RWPE1 (cell line): ENCODE measurements at regions not wholly inside any gene's neighbourhood (a gene's known extent, or its start where the extent isn't known, plus 50 kb on each side); places are given as distances from the start of the nearest gene placed in this dataset.

ENCODE experiments used
- CTCF ChIA-PET: fragments of 350-600 bp; sonication (Branson Sonifier 250); formaldehyde crosslinking; extraction: SDS; loops from one replicate; lab custom pipeline; 2021; lab: Yijun Ruan, JAX
- POLR2A ChIA-PET: fragments of 400-600 bp; formaldehyde crosslinking; extraction: SDS; loops from one replicate; lab custom pipeline; 2020; ENCODE audit warnings: antibody characterized with exemption; ENCODE audit not compliant: low non-redundant PET; lab: Yijun Ruan, JAX
- DNase-seq: peaks from one replicate; pipeline ENCODE4 v3.0.0; 2012; ENCODE audit warnings: low spot score
- H3K27ac ChIP-seq: fragments of 450-650 bp; 2 replicates; pipeline ENCODE4 v1.5.1; 2017
- CTCF ChIP-seq: fragments of 450-650 bp; conservative IDR thresholded peaks from 2 replicates; pipeline ENCODE4 v1.5.1; 2017; ENCODE audit warnings: low read depth, mild to moderate bottlenecking

- CTCF ChIA-PET, result no interaction called here
- DNase-seq, result no peak
- H3K27ac ChIP-seq, result no peak overlapping the region
- TF ChIP-seq CTCF, result no peak
- POLR2A ChIA-PET, result no interaction called here
Observed at GRCh38 chr21:37994211-37994610, 78.0 kb upstream of the KCNJ6 start.

GRCh38 chr21:38012672-38013071 lies 96.4 kb upstream of the KCNJ6 start:
- no peak for TF ChIP-seq CTCF
- ChIA-PET CTCF (interaction anchor here (1.2 kb wide), 1 partner anchor 344 kb away, joined by 4 read pairs; no protein-coding TSS in a partner anchor), POLR2A (no interaction called here)
- DNase-seq, result no peak
- no peak overlapping the region for H3K27ac ChIP-seq

- CTCF ChIA-PET, result interaction anchor here (0.6 kb wide), 2 partner anchors 12 to 213 kb away, joined by 3 to 5 read pairs; no protein-coding TSS in a partner anchor
- no peak for DNase-seq
- H3K27ac ChIP-seq, result no peak overlapping the region
- no peak for TF ChIP-seq CTCF
- POLR2A ChIA-PET, result no interaction called here
Observed at GRCh38 chr21:38013741-38014140, 97.5 kb upstream of the KCNJ6 start.

GRCh38 chr21:38014298-38014697 lies 98.0 kb upstream of the KCNJ6 start:
- H3K27ac ChIP-seq, result no peak overlapping the region
- no peak for TF ChIP-seq CTCF
- DNase-seq, result peak; percentile 15
- CTCF ChIA-PET, result interaction anchor here (0.6 kb wide), 1 partner anchor 13 kb away, joined by 3 read pairs; no protein-coding TSS in a partner anchor
- POLR2A ChIA-PET, result no interaction called here

GRCh38 chr21:38027901-38028498 lies 111.7 kb upstream of the KCNJ6 start:
- peak overlapping the region; percentile 73 for H3K27ac ChIP-seq
- no peak for TF ChIP-seq CTCF
- DNase-seq, result peak; percentile 83
- POLR2A ChIA-PET, result no interaction called here
- CTCF ChIA-PET, result interaction anchor here (1.5 kb wide), 1 partner anchor 8 kb away, joined by 3 read pairs; no protein-coding TSS in a partner anchor

- ChIA-PET POLR2A (no interaction called here), CTCF (no interaction called here)
- no peak overlapping the region for H3K27ac ChIP-seq
- DNase-seq, result no peak
- no peak for TF ChIP-seq CTCF
Observed at GRCh38 chr21:38032082-38032801, 116.0 kb upstream of the KCNJ6 start.
